ENCODE measurements at regions not wholly inside any gene's neighbourhood (a gene's known extent, or its start where the extent isn't known, plus 50 kb on each side); places are given as distances from the start of the nearest gene placed in this dataset.

- TF ChIP-seq CTCF (IDR thresholded peaks at IDR 0.05): no peak
- TF ChIP-seq POLR2A (IDR thresholded peaks at IDR 0.05): no peak
These were observed 54.7 kb upstream of the TRPM1 start for GRCh38 chr15:31156226-31156625.

All from right lobe of liver (tissue), 4 donors.